GM12892 (cell line): ENCODE measurements at regions not wholly inside any gene's neighbourhood (a gene's known extent, or its start where the extent isn't known, plus 50 kb on each side); places are given as distances from the start of the nearest gene placed in this dataset.
"Not testable (repeated sequence)": the region's sequence is repeated elsewhere in the genome, so short reads cannot be mapped to it uniquely, and the experiment has no call there.

Experiments used
- DNase-seq: peaks from one replicate; pipeline ENCODE4 v3.0.0; 2011; ENCODE audit not compliant: insufficient read length
- FAIRE-seq: peaks from 2 replicates; lab custom pipeline; 2011; peaks lifted over from hg19 to GRCh38; lab: Jason Lieb, UNC
- POLR2A ChIP-seq: IDR thresholded peaks from 2 replicates; pipeline ENCODE4 v1.6.1; 2011; ENCODE audit warnings: low read depth, low read length, control low read depth
- POLR2AphosphoS5 ChIP-seq: IDR thresholded peaks from 2 replicates; pipeline ENCODE4 v1.6.1; 2011; ENCODE audit warnings: low read depth, low read length, control low read depth
- TAF1 ChIP-seq: IDR thresholded peaks from 2 replicates; pipeline ENCODE4 v1.6.1; 2011; ENCODE audit warnings: low read depth, mild to moderate bottlenecking, control low read depth, low read length, borderline replicate concordance

DNA sequence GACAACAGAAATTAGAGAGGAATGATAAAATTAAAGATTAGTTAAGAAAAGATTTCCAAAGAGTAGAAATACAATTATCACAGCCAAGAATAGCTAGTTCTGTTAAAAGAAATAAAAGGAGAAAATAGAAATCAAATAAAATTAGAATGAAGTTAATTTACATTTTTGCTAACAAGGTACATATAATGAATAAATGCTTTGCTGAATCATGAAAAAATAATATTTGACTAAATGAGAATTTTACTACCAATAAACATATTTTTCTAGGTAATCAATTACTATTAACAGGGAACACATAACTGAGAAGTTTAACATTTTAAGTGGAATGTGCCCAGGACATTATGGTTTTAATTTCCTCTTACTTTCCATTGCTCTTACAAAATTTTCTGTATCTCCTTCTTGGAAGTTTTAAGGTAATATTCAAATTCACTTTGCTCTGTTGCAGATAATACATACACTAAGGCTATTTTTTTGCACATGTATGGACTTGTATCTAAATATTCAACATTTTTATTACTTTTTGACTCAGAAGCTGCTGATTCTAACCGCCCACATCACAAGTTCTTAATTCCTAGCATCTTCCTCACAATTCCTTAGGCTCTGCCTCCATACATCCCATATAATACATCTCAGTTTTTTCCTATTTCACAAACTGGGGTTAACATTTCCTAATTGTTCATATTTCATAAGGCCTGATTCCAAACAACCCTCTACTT, 870.7 kb upstream of the INTU start:
- DNase-seq (no peak), FAIRE-seq (no peak)
- no peak for TF ChIP-seq POLR2A
- no peak for TF ChIP-seq POLR2AphosphoS5
- no peak for TF ChIP-seq TAF1

DNA sequence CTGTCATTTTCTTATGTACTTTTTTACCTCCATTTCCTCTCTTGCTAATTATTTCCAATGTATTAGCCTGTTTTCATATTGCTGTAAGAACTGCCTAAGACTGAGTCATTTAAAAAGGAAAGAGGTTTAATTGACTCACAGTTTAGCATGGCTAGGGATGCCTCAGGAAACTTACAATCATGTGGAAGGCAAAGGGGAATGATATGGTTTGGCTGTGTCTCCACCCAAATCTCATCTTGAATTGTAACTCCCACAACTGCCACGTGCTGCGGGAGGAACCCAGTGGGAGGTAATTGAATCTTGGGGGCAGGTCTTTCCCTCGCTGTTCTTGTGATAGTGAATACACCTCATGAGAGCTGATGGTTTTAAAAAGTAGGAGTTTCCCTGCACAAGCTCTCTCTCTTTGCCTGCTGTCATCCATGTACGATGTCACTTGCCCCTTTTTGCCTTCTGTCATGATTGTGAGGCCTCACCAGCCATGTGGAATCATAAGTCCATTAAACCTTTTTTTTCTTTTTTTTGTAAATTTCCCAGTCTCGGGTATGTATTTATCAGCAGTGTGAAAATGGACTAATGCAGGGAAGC, 870.0 kb upstream of the INTU start:
- no peak for FAIRE-seq
- no peak for DNase-seq
- TF ChIP-seq POLR2A (no peak), POLR2AphosphoS5 (no peak), TAF1 (no peak)

DNA sequence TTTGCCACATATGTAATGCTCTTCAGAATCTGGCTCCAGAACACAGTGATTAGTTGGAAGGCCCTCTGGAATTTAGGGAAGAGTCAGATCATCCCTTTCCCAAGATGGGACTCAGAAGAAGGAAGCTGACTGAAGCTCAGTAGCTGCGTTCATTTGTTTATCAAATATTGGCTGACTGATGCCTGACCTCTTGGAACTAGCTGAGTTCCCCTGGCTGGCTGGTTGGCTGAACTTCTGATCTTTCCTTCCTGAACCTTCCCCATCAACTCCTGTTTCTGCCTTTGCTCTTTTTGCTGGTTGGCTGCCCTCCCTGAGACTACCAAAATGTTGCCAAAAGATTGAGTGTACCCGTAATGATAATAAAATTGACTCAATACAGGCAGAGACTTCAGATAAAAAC, 866.5 kb upstream of the INTU start:
- DNase-seq, result no peak
- TF ChIP-seq POLR2AphosphoS5 (no peak), POLR2A (no peak), TAF1 (no peak)
- no peak for FAIRE-seq

DNA sequence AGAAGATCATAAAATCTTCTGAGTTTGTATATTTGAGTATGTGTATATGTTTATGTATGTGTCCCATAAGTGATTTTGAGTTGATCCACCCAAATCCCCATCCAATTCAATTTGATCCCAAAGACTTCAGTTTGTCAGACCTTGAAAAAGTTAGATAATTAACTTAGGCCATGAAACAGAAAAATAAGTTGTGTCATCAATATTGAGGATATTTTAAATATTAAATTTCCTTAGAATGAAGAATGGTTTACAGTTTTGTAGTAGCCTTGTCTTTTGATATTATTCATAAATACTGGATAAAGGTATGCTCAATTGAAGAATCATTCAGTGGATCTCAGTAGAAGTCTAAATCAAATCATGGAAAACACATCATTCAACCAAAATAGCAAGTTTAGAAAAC, 864.4 kb upstream of the INTU start:
- TF ChIP-seq POLR2AphosphoS5, result no peak
- no peak for TF ChIP-seq TAF1
- TF ChIP-seq POLR2A, result no peak
- FAIRE-seq (no peak), DNase-seq (no peak)

DNA sequence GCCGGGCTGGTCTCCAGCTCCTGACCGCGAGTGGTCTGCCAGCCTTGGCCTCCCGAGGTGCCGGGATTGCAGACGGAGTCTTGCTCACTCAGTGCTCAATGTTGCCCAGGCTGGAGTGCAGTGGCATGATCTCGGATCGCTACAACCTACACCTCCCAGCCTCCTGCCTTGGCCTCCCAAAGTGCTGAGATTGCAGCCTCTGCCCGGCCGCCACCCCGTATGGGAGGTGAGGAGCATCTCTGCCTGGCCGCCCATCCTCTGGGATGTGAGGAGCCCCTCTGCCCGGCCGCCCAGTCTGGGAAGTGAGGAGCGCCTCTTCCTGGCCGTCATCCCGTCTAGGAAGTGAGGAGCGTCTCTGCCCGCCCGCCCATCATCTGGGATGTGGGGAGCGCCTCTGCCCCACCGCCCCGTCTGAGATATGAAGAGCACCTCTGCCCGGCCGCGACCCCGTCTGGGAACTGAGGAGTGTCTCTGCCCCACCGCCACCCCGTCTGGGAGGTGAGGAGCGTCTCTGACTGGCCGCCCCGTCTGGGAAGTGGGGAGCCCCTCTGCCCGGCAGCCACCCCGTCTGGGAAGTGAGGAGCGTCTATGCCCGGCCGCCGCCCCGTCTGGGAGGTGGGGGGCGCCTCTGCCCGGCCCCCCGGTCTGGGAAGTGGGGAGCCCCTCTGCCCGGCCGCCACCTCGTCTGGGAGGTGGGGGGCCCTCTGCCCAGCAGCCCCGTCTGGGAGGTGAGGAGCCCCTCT, 861.8 kb upstream of the INTU start:
- FAIRE-seq, DNase-seq: not testable (repeated sequence)

DNA sequence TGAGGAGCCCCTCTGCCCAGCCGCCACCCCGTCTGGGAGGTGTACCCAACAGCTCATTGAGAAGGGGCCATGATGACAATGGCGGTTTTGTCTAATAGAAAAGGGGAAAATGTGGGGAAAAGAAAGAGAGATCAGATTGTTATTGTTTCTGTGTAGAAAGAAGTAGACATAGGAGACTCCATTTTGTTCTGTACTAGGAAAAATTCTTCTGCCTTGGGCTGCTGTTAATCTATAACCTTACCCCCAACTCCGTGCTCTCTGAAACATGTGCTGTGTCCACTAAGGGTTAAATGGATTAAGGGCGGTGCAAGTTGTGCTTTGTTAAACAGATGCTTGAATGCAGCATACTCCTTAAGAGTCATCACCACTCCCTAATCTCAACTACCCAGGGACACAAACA, 861.1 kb upstream of the INTU start:
- FAIRE-seq, DNase-seq: not testable (repeated sequence)

DNA sequence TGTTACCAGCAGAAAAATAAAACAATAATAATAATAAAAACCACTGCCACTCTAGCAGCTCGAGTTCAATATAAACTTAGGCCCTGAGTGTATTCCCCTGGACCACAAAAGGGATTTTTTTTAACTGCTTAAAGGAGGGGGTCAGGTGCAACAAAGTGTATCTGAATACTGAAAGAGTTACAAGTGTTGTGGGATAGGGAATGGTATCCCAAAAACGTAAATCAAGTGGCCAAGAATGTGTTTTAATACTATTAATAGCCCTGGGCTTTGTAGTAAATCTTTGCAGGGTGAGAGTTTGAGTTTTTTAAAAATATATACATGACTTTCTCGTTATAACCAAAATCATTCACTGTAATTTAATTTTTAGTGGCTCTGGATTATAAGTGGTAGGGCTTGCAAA, 860.1 kb upstream of the INTU start:
- no peak for FAIRE-seq
- DNase-seq, result no peak

DNA sequence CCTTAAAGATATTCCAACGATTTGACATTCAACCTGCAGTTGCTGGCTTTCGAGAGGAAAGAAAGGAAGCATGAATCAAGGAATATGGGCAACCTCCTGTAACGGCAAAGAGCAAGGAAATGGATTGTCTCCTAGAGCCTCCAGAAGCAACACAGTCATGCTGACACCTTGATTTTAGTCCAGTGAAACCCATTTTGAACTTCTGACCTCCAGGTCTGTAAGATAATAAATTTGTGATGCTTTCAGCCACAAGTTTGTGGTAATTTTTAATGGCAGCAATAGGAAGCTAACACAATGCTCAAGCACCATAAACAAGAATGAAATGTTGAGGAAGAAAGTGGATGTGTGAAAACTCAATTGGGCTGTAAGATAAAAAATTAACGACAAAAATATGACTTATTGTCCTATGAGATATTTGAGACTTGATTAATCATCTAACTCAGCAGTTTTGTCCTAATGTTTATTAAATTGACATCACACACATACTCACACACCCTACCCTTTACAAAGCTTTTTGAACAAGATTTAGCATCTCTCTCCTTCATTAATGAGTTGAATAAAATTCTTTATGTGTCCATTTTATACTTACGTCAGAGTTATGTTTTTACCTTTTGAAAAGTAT, 857.2 kb upstream of the INTU start:
- DNase-seq (no peak), FAIRE-seq (no peak)
- TF ChIP-seq TAF1, result no peak
- no peak for TF ChIP-seq POLR2A
- no peak for TF ChIP-seq POLR2AphosphoS5

More for the DNA sequence above, 860.1 kb upstream of the INTU start:
- TF ChIP-seq TAF1, result no peak
- no peak for TF ChIP-seq POLR2AphosphoS5
- no peak for TF ChIP-seq POLR2A

DNA sequence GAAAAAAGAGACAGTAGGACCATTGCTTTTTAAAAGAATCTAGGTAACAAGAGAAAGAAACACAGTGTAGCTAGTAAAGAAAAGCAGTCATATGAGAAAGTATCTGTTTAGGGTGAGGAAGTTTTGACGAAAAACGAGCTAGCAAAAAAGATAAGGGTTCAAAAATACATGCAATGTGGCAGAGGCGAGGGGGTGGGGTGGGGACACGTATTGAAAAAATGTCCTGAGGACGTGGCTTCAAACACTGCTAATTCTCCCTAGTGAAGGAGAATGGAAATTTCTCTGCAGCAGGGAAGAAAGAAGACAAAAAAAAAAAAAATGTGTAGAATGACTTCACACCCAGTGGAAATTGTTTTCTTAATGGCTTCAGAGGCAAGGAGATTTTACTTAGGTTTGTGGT, 856.4 kb upstream of the INTU start:
- TF ChIP-seq POLR2AphosphoS5 (no peak), POLR2A (no peak), TAF1 (no peak)
- FAIRE-seq, result no peak

DNA sequence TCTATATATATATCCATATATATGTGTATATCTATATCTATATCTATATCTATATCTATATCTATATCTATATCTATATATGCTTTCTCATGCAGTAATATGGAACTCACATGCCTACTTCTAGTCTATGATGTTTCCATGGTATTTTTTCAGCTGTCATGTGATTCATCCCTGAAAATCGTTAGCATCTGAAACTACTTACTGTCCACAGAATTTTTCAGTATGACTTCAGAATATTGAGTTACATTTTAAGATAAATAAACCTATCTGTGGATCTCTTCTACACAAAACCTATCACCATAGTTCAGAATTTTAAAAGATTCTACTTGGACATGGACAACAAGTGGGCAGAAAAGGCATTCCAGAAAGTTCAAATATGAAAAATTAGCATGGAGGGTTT, 855.1 kb upstream of the INTU start:
- no peak for DNase-seq
- FAIRE-seq, result no peak
- TF ChIP-seq TAF1, result no peak
- TF ChIP-seq POLR2AphosphoS5, result no peak

More for the DNA sequence above, 856.4 kb upstream of the INTU start:
- DNase-seq, result no peak

DNA sequence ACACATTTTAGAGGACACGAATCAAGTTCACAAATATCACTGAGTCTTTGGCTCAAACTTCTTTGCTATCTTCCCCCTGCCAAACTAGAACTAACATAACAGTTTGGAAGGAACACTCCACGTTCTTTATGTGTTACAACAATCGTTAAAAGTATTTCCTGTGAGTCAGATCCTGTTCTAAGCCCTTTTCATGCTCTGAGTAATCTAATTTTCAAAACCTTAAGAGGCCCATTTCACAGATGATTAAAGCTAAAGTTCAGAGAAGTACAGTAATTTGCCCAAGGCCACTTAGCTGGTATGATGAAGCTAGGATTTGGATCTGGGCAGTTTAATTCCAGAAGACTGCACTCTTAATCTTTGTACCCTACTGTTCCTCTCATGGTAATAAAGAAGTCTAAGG, 854.4 kb upstream of the INTU start:
- TF ChIP-seq POLR2A (no peak), POLR2AphosphoS5 (no peak), TAF1 (no peak)
- DNase-seq, result no peak
- FAIRE-seq, result no peak

DNA sequence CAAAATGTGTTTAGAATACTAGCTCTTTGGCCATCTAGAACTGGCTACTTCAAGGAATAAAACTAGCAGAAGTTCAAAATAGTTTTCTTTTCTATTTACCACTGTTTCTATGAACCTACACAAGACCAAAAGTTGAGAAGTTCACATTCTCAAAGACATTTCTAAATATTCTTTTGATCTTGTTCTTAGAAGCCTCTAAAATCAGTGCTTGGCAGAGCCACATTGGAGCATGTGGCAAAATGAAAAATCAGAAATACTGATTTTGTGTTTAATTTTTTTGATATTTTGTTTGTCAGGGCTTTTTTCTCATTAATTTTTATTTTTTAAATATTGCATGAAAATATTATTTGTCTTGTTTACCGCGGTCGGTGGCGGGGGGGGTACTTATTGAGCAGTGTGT, 853.8 kb upstream of the INTU start:
- no peak for TF ChIP-seq POLR2A
- TF ChIP-seq POLR2AphosphoS5, result no peak
- no peak for TF ChIP-seq TAF1
- DNase-seq (no peak), FAIRE-seq (no peak)
